Fibroblast of the aortic adventitia (primary cell): ENCODE measurements at regions not wholly inside any gene's neighbourhood (a gene's known extent, or its start where the extent isn't known, plus 50 kb on each side); places are given as distances from the start of the nearest gene placed in this dataset.

Experiments used
- DNase-seq: peaks from one replicate; pipeline ENCODE4 v3.0.0-alpha.2; 2010; ENCODE audit warnings: low read depth
- H3K4me3 ChIP-seq: 2 replicates; pipeline ENCODE4 v1.5.1; 2011; ENCODE audit warnings: low read depth, mild to moderate bottlenecking, control low read depth, low read length, moderate library complexity
- CTCF ChIP-seq: IDR thresholded peaks from 2 replicates; pipeline ENCODE4 v1.5.1; 2011; ENCODE audit warnings: mild to moderate bottlenecking, low read length, control low read depth, inconsistent platforms; ENCODE audit not compliant: insufficient read depth

GRCh38 chr12:41962171-41962572, 182.5 kb downstream of the GXYLT1 start:
- DNase-seq = no peak
- TF ChIP-seq CTCF = no peak

GRCh38 chr12:41959271-41959670, 185.4 kb downstream of the GXYLT1 start:
- no peak overlapping the region for H3K4me3 ChIP-seq
- no peak for TF ChIP-seq CTCF
- DNase-seq = no peak

More at GRCh38 chr12:41962171-41962572, 182.5 kb downstream of the GXYLT1 start:
- no peak overlapping the region for H3K4me3 ChIP-seq

DNA sequence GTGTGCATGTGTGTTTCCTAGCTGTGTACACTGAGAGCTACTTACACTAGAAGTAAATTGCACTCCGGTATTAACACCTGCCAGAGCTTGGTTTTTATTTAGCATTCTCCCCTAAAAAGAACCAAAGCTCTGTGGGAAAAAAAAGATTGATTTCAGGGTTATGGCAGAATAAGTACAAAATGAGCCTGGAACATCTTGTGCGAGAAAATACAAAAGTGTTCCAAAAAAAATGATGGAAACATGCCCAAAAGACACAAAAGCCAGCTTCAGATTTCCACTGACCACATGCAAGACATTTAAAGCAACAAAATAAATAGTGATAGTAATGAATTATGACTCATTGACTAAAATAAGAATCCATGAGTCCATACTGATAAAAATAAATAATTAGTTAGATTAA, 188.3 kb downstream of the GXYLT1 start:
- DNase-seq = no peak
- H3K4me3 ChIP-seq = no peak overlapping the region
- no peak for TF ChIP-seq CTCF

DNA sequence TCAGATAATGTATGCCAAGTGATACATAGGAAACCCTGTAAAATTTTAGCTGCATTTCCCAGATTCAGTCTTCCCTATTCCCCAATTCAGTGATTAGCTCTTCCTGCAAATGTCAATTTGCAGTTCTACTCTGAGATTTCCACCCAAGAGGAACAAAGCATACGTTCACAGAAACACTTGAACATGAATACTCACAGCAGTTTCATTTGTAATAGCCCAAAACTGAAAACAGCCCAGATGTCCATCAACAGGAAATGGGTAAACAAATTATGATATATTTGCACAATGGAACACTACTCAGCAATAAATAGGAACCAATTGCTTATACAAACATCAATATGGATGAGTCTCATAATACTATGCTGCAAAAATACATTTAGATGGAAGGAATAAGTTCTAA, 194.2 kb downstream of the GXYLT1 start:
- no peak for DNase-seq
- no peak overlapping the region for H3K4me3 ChIP-seq
- no peak for TF ChIP-seq CTCF

DNA sequence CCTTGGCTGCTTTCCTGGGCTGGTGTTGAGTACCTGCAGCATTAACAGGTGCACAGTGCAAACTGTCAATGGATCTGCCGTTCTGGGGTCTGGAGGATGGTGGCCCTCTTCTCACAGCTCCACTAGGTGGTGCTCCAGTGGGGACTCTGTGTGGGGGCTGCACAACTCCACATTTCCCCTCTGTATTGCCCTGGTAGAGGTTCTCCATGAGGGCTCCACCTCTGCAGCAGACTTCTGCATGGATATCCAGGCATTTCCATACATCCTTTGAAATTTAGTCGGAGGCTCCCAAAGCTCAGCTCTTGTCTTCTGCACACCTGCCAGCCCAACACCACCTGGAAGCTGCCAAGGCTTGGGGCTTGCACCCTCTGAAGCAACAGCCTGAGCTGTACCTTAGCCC, 198.6 kb downstream of the GXYLT1 start:
- no peak for DNase-seq

GRCh38 chr12:41944216-41944615, 200.5 kb downstream of the GXYLT1 start:
- TF ChIP-seq CTCF = no peak
- no peak overlapping the region for H3K4me3 ChIP-seq
- DNase-seq = no peak

More for the DNA sequence above, 198.6 kb downstream of the GXYLT1 start:
- TF ChIP-seq CTCF = no peak
- H3K4me3 ChIP-seq = no peak overlapping the region

- no peak overlapping the region for H3K4me3 ChIP-seq
- DNase-seq = no peak
These were observed 201.0 kb downstream of the GXYLT1 start for GRCh38 chr12:41943671-41944070.

More at GRCh38 chr12:41943671-41944070, 201.0 kb downstream of the GXYLT1 start:
- no peak for TF ChIP-seq CTCF
